Omental fat pad (tissue), 3 donors: ENCODE measurements at regions not wholly inside any gene's neighbourhood (a gene's known extent, or its start where the extent isn't known, plus 50 kb on each side); places are given as distances from the start of the nearest gene placed in this dataset.

Experiments
- ATAC-seq: fragments of 150-250 bp; one replicate; pipeline ENCODE4 v1.9.1; 2016; ENCODE audit warnings: mild to moderate bottlenecking, moderate library complexity; ENCODE audit not compliant: low FRiP score
- DNase-seq: peaks from one replicate; pipeline ENCODE4 v3.0.0-alpha.2; 2019; ENCODE audit warnings: low spot score
- CTCF ChIP-seq, 3 donors: fragments of 450-650 bp; IDR thresholded peaks; one replicate each; pipeline ENCODE4 v1.5.1; 2016 to 2017; ENCODE audit warnings: antibody characterized with exemption in 3 of 3, mild to moderate bottlenecking in 3 of 3, moderate library complexity in 2 of 3

DNA sequence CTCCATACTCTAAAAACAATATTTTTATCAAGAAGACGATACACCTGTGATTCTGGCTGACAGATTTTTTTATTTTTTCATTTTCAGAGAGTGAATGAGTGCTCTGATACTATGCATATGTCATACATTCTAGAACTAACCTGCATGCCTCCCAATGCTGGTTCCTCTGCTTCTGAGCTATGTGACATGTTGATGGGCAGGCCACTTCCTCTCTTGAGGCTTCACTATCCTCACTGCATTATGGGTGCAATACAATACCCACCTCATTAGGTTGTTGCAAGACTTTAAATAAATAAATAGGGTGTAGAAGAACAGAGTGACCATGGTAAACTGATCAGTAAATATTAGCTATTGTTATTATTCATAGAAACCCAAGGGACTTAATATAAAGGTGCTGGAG lies 408.3 kb downstream of the HNRNPD start:
- no peak for TF ChIP-seq CTCF (IDR thresholded peaks at IDR 0.05)
- ATAC-seq: no peak
- no peak for DNase-seq

GRCh38 chr4:81963763-81964020 lies 410.1 kb downstream of the HNRNPD start:
- ATAC-seq (no peak), DNase-seq (no peak)
- no peak for TF ChIP-seq CTCF (IDR thresholded peaks at IDR 0.05)

DNA sequence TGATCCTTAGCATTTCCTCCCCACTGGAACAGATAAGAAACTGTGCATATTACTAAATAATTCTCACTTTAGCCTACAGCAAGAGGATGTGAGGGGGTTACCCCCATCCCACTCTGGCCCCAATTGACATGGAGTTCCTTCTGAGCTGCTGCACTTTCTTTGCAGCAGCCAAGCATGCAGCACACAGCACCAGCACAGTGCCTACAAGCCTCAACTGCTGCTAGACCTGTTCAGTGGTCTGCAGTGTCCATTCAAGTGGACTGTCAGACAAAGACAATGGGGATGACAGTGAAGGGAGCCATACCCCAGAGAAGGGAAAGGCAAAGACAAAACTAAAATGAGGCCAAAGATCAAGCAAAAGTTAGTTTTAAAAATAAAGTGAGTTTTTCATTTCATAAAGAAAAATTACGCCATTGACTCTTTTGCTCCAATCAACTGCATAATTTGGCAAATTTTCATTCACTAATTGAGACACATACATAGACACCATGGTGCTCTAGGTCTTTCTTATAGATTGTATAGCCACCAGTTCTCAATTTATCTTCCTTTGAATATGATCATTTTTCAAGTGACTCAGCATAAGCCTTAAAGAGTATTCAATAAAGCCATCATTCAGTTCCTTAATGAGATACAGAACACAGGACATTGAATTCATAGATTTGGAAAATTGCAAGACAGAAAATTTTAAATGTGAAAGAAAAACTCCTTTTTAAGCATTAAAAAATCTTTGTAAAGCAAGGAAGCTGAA lies 410.6 kb downstream of the HNRNPD start:
- DNase-seq (no peak), ATAC-seq (no peak)
- no peak for TF ChIP-seq CTCF (IDR thresholded peaks at IDR 0.05)

- ATAC-seq (no peak), DNase-seq (no peak)
- TF ChIP-seq CTCF (IDR thresholded peaks at IDR 0.05): no peak
These were observed 412.8 kb downstream of the HNRNPD start for GRCh38 chr4:81960961-81961360.

DNA sequence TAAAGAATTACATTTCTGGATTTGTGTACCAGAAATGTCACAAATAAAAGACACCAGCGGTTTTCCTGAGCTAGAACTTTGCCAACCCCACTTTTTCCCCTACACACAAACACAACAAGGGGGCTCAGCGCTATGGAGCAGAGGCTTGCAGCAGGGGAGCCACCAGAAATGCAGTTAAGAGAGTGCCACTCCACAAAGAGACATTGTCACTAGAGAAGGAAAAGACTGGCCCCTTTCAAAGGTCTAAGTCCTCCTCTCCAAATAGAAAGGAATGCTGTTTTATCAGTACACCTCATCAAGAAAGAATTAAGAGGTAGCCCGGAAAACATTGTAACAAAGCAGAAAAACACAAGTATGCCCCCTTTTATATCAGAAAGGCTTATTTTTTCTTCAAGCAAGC lies 419.5 kb downstream of the HNRNPD start:
- no peak for DNase-seq
- ATAC-seq: no peak
- no peak for TF ChIP-seq CTCF (IDR thresholded peaks at IDR 0.05)

GRCh38 chr4:81951891-81952455 lies 421.8 kb downstream of the HNRNPD start:
- no peak for DNase-seq
- no peak for ATAC-seq
- no peak for TF ChIP-seq CTCF (IDR thresholded peaks at IDR 0.05)

- DNase-seq (no peak), ATAC-seq (no peak)
- TF ChIP-seq CTCF (IDR thresholded peaks at IDR 0.05): no peak
These were observed 426.8 kb downstream of the HNRNPD start for GRCh38 chr4:81946996-81947395.
